H1 (cell line): ENCODE measurements at regions not wholly inside any gene's neighbourhood (a gene's known extent, or its start where the extent isn't known, plus 50 kb on each side); places are given as distances from the start of the nearest gene placed in this dataset.

Experiments used
- CTCF ChIA-PET: fragments of 300-600 bp; sonication (Branson Sonifier 250); formaldehyde crosslinking; loops from one replicate; lab custom pipeline; 2021; ENCODE audit not compliant: partially characterized antibody; lab: Charles Lee
- POLR2A ChIA-PET: fragments of 300-600 bp; sonication (Branson Sonifier 250); formaldehyde crosslinking; loops from one replicate; lab custom pipeline; 2021; ENCODE audit warnings: inconsistent platforms; ENCODE audit not compliant: partially characterized antibody; lab: Charles Lee
- DNase-seq, 2 experiments: peaks; one replicate each; pipeline versions ENCODE4 v3.0.0 to v3.0.0-alpha.2; 2010 to 2022; ENCODE audit warnings: low spot score in 2 of 2, low read depth in 1 of 2, mixed read lengths in 1 of 2
- FAIRE-seq: peaks from 2 replicates; lab custom pipeline; 2011; peaks lifted over from hg19 to GRCh38; lab: Jason Lieb, UNC
- H2AFZ ChIP-seq: 2 replicates; pipeline ENCODE4 v1.8.1; 2012; ENCODE audit warnings: low read length, inconsistent platforms
- H2AK5ac ChIP-seq: 2 replicates; pipeline ENCODE4 v1.6.1; 2013; ENCODE audit warnings: low read depth, low read length
- H2BK120ac ChIP-seq: replicated peaks from 2 replicates; pipeline ENCODE3; 2013; ENCODE audit warnings: low read depth, low read length, inconsistent platforms
- H2BK12ac ChIP-seq: 2 replicates; pipeline ENCODE4 v1.6.1; 2013; ENCODE audit warnings: low read depth, low read length
- H2BK15ac ChIP-seq: 2 replicates; pipeline ENCODE4 v1.6.1; 2013; ENCODE audit warnings: low read length
- H2BK20ac ChIP-seq: 2 replicates; pipeline ENCODE4 v1.6.1; 2013; ENCODE audit warnings: low read length
- H2BK5ac ChIP-seq: 2 replicates; pipeline ENCODE4 v1.6.1; 2013; ENCODE audit warnings: low read depth, low read length
- H3K14ac ChIP-seq: 2 replicates; pipeline ENCODE4 v1.6.1; 2013; ENCODE audit warnings: inconsistent platforms; ENCODE audit not compliant: insufficient read length
- H3K18ac ChIP-seq: 2 replicates; pipeline ENCODE4 v1.6.1; 2013; ENCODE audit warnings: low read length; ENCODE audit errors: extremely low read depth
- H3K23ac ChIP-seq: 2 replicates; pipeline ENCODE4 v1.6.1; 2013; ENCODE audit warnings: inconsistent platforms; ENCODE audit not compliant: insufficient read length
- H3K23me2 ChIP-seq: 2 replicates; pipeline ENCODE4 v1.6.1; 2013; ENCODE audit warnings: low read depth, low read length
- H3K27ac ChIP-seq: 2 replicates; pipeline ENCODE4 v1.6.1; 2011; ENCODE audit warnings: low read depth, low read length, inconsistent platforms
- H3K27me3 ChIP-seq, 4 experiments: replicated peaks in 1 of 4; 1 replicate in 1 of 4; 2 replicates in 3 of 4; pipeline versions ENCODE4 v1.6.1 to v1.8.1; 2011 to 2013; ENCODE audit warnings: low read length in 3 of 4, mild to moderate bottlenecking in 3 of 4, inconsistent platforms in 2 of 4, mixed read lengths in 2 of 4, moderate library complexity in 1 of 4; ENCODE audit not compliant: control insufficient read depth in 3 of 4, insufficient read depth in 3 of 4; ENCODE audit errors: extremely low read depth in 1 of 4
- H3K36me3 ChIP-seq, 4 experiments: 2 replicates each; pipeline versions ENCODE4 v1.6.1 to v1.8.1; 2011 to 2013; ENCODE audit warnings: mild to moderate bottlenecking in 4 of 4, low read length in 3 of 4, moderate library complexity in 2 of 4, control low read depth in 1 of 4, inconsistent platforms in 1 of 4; ENCODE audit not compliant: insufficient read depth in 4 of 4, control insufficient read depth in 2 of 4
- H3K4ac ChIP-seq: replicated peaks from 2 replicates; pipeline ENCODE3; 2013; ENCODE audit warnings: low read length, low read depth, mixed read lengths, inconsistent platforms; ENCODE audit not compliant: insufficient read length
- H3K4me1 ChIP-seq, 4 experiments: replicated peaks in 1 of 4; 1 replicate in 1 of 4; 2 replicates in 3 of 4; pipeline versions ENCODE4 v1.6.1 to v1.8.1; 2011 to 2013; ENCODE audit warnings: low read length in 3 of 4, inconsistent platforms in 2 of 4, mixed read lengths in 1 of 4; ENCODE audit not compliant: insufficient read depth in 4 of 4, control insufficient read depth in 3 of 4
- H3K4me2 ChIP-seq, 2 experiments: 2 replicates each; pipeline versions ENCODE4 v1.6.1 to v1.8.1; 2011 to 2013; ENCODE audit warnings: low read depth in 2 of 2, low read length in 2 of 2, control low read depth in 1 of 2, inconsistent platforms in 1 of 2, mild to moderate bottlenecking in 1 of 2; ENCODE audit not compliant: insufficient read depth in 1 of 2
- H3K4me3 ChIP-seq, 4 experiments: fragments of 200-600, 300-600 bp in 1 of 4; sonication (generic), shearing (Covaris generic), sonication (Bioruptor Twin) in 1 of 4; 2 replicates each; pipeline versions ENCODE4 v1.5.1 to v1.8.1; 2011 to 2016; ENCODE audit warnings: low read length in 4 of 4, low read depth in 3 of 4, control low read depth in 2 of 4, inconsistent platforms in 2 of 4, mild to moderate bottlenecking in 2 of 4, mixed read lengths in 1 of 4, moderate library complexity in 1 of 4; ENCODE audit not compliant: insufficient read depth in 2 of 4; ENCODE audit errors: extremely low read depth in 1 of 4
- H3K56ac ChIP-seq: replicated peaks from 2 replicates; pipeline ENCODE3; 2013; ENCODE audit warnings: low read depth, mild to moderate bottlenecking, mixed read lengths, low read length, inconsistent platforms; ENCODE audit not compliant: insufficient read length
- H3K79me1 ChIP-seq: 2 replicates; pipeline ENCODE4 v1.6.1; 2013; ENCODE audit warnings: low read depth, low read length, control low read depth
- H3K79me2 ChIP-seq, 2 experiments: 2 replicates each; pipeline versions ENCODE4 v1.6.1 to v1.8.1; 2012 to 2013; ENCODE audit warnings: low read length in 2 of 2, mild to moderate bottlenecking in 2 of 2, inconsistent platforms in 1 of 2; ENCODE audit not compliant: insufficient read depth in 2 of 2, control insufficient read depth in 1 of 2
- H3K9ac ChIP-seq, 4 experiments: replicated peaks in 1 of 4; 1 replicate in 1 of 4; 2 replicates in 3 of 4; pipeline versions ENCODE4 v1.6.1 to v1.8.1; 2011 to 2013; ENCODE audit warnings: low read depth in 3 of 4, low read length in 3 of 4, control low read depth in 2 of 4, mild to moderate bottlenecking in 2 of 4, moderate library complexity in 2 of 4, inconsistent platforms in 1 of 4; ENCODE audit errors: extremely low read depth in 1 of 4
- H3K9me3 ChIP-seq, 2 experiments: 2 replicates each; pipeline versions ENCODE4 v1.6.1 to v1.8.1; 2012 to 2013; ENCODE audit warnings: mild to moderate bottlenecking in 2 of 2, moderate library complexity in 2 of 2, control low read depth in 1 of 2, inconsistent platforms in 1 of 2, low read depth in 1 of 2, low read length in 1 of 2, mixed read lengths in 1 of 2; ENCODE audit not compliant: insufficient read depth in 2 of 2
- H4K20me1 ChIP-seq, 2 experiments: replicated peaks in 1 of 2; 2 replicates each; pipeline versions ENCODE3 to v1.8.1; 2011 to 2013; ENCODE audit warnings: inconsistent platforms in 2 of 2, low read length in 2 of 2, mild to moderate bottlenecking in 1 of 2; ENCODE audit not compliant: insufficient read depth in 2 of 2, control insufficient read depth in 1 of 2
- H4K5ac ChIP-seq: 2 replicates; pipeline ENCODE4 v1.6.1; 2013; ENCODE audit warnings: low read length, low read depth, mixed read lengths, inconsistent platforms; ENCODE audit not compliant: insufficient read length
- H4K8ac ChIP-seq: 2 replicates; pipeline ENCODE4 v1.8.0; 2013; ENCODE audit warnings: mild to moderate bottlenecking, moderate library complexity, low read length, inconsistent platforms; ENCODE audit not compliant: insufficient read depth; ENCODE audit errors: extremely low read depth
- H4K91ac ChIP-seq: replicated peaks from 2 replicates; pipeline ENCODE3; 2013; ENCODE audit warnings: low read length, mixed read lengths, inconsistent platforms; ENCODE audit not compliant: insufficient read length
- ASH2L ChIP-seq: fragments of 200-600, 300-600 bp; sonication (generic); IDR thresholded peaks from one replicate; pipeline ENCODE4 v1.7.1; 2017; ENCODE audit warnings: low read length
- BCL11A ChIP-seq, 2 experiments: IDR thresholded peaks; one replicate each; pipeline ENCODE4 v1.6.1; 2011; ENCODE audit warnings: low read depth in 2 of 2, low read length in 2 of 2, mild to moderate bottlenecking in 2 of 2
- EGR1 ChIP-seq: IDR thresholded peaks from 2 replicates; pipeline ENCODE4 v1.6.1; 2011; ENCODE audit warnings: low read depth, low read length, borderline replicate concordance
- EZH2 ChIP-seq: fragments of 200-600 bp; sonication (generic); IDR thresholded peaks from 2 replicates; pipeline ENCODE4 v1.7.1; 2012; ENCODE audit warnings: low read depth, mild to moderate bottlenecking, moderate library complexity, low read length, inconsistent platforms; ENCODE audit not compliant: severe bottlenecking
- FOSL1 ChIP-seq: IDR thresholded peaks from 2 replicates; pipeline ENCODE4 v1.6.1; 2011; ENCODE audit warnings: mild to moderate bottlenecking, low read depth, low read length, moderate library complexity; ENCODE audit not compliant: insufficient read depth
- JUND ChIP-seq: IDR thresholded peaks from 2 replicates; pipeline ENCODE4 v1.6.1; 2011; ENCODE audit warnings: mild to moderate bottlenecking, improper control_type of control experiment, low read length
- RAD21 ChIP-seq, 2 experiments: IDR thresholded peaks in 1 of 2; conservative IDR thresholded peaks in 1 of 2; 2 replicates each; pipeline ENCODE4 v1.6.1; 2011; ENCODE audit warnings: low read depth in 2 of 2, low read length in 2 of 2, improper control_type of control experiment in 1 of 2, inconsistent platforms in 1 of 2, mild to moderate bottlenecking in 1 of 2, moderate library complexity in 1 of 2
- TBP ChIP-seq: IDR thresholded peaks from 2 replicates; pipeline ENCODE4 v1.6.1; 2011; ENCODE audit warnings: low read depth, low read length, improper control_type of control experiment
- TEAD4 ChIP-seq: IDR thresholded peaks from 2 replicates; pipeline ENCODE4 v1.6.1; 2012; ENCODE audit warnings: low read depth, low read length, inconsistent platforms, mixed read lengths
- WGBS, 2 experiments: shearing (Covaris generic) in 1 of 2; methylation state at CpG; one replicate each; pipeline versions ENCODE4 v1.1.6 to v1.1.7; 2013 to 2015; ENCODE audit warnings: low lambda C conversion rate in 2 of 2, mixed read lengths in 2 of 2, inconsistent platforms in 1 of 2, low coverage in 1 of 2, missing lambda C conversion rate in 1 of 2; ENCODE audit not compliant: insufficient replicate concordance in 2 of 2, insufficient coverage in 1 of 2, insufficient read length in 1 of 2; ENCODE audit errors: extremely low coverage in 1 of 2, missing lambda C conversion rate in 1 of 2; 5-methylcytosine and 5-hydroxymethylcytosine counted together

GRCh38 chr1:87717157-87717670 is 388.5 kb downstream of the LMO4 start:
- Histone ChIP-seq H3K4me2 (no peak overlapping the region), H3K4ac (no peak overlapping the region), H2BK120ac (no peak overlapping the region), H3K36me3 (no peaks in the 10 kb centered on the region), H3K14ac (no peak overlapping the region), H2BK15ac (no peak overlapping the region), H2AFZ (no peak overlapping the region), H3K9ac (no peak overlapping the region), H3K79me1 (no peaks in the 10 kb centered on the region), H3K79me2 (no peaks in the 10 kb centered on the region), H3K27me3 (no peaks in the 10 kb centered on the region), H3K27ac (no peak overlapping the region), H3K18ac (no peak overlapping the region), H3K4me3 (no peak overlapping the region), H4K91ac (no peak overlapping the region), H3K9me3 (no peaks in the 10 kb centered on the region), H4K8ac (no peak overlapping the region), H2BK12ac (no peak overlapping the region), H4K5ac (no peak overlapping the region), H2AK5ac (no peak overlapping the region), H4K20me1 (no peaks in the 10 kb centered on the region), H3K56ac (no peak overlapping the region), H3K23me2 (no peaks in the 10 kb centered on the region), H2BK20ac (no peak overlapping the region), H3K4me1 (no peaks in the 10 kb centered on the region), H2BK5ac (no peak overlapping the region), H3K23ac (no peak overlapping the region)
- 88% methylated on average over 2 of the region's 2 CpGs; no CpG with 5 or more reads in 1 of the 2 experiments for WGBS, 2 experiments
- ChIA-PET CTCF (no interaction called here), POLR2A (no interaction called here)
- no peak for TF ChIP-seq EGR1
- TF ChIP-seq ASH2L: no peak
- no peak for TF ChIP-seq TBP
- no peak for TF ChIP-seq RAD21 (IDR thresholded peaks at IDR 0.05 in 1 of 2, conservative IDR thresholded peaks at IDR 0.05 in 1 of 2; ENCODE audit: low read depth in 2 of 2, low read length in 2 of 2)
- TF ChIP-seq TEAD4: no peak
- TF ChIP-seq BCL11A (IDR thresholded peaks at IDR 0.05; ENCODE audit: low read depth in 2 of 2, low read length in 2 of 2): no peak
- TF ChIP-seq JUND: no peak
- TF ChIP-seq FOSL1: no peak
- no peak for TF ChIP-seq EZH2
- FAIRE-seq: no peak
- DNase-seq: no peak
